Suppressor macrophage treated with lipopolysaccharide for 1 hour (primary cell): ENCODE measurements at regions not wholly inside any gene's neighbourhood (a gene's known extent, or its start where the extent isn't known, plus 50 kb on each side); places are given as distances from the start of the nearest gene placed in this dataset.
"Not testable (repeated sequence)": the region's sequence is repeated elsewhere in the genome, so short reads cannot be mapped to it uniquely, and the experiment has no call there.

Experiments used
- DNase-seq, 3 donors: peaks; one replicate each; pipeline ENCODE4 v3.0.0-alpha.2; 2020 to 2022

DNA sequence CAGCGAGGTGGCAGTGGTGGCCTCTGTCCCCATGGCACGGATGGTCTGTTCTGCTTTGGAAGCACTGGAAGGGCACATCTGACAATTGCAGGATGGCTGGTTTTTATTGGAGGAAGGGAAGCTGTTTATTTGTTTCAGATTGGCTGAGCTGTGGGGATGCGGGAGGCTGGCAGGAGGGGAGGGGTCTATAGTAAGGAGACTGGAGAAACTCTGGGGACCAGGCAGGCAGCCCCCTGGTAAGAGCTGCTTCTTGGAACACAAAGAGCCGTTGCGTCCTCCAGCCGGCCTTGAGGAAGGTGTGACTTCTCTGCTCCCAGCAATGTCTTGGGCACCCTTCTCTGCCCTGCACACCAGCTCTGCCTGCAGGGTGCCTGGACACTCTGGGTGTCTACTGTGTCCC, 85.1 kb upstream of the SPDYE9 start:
- not testable (repeated sequence) for DNase-seq

DNA sequence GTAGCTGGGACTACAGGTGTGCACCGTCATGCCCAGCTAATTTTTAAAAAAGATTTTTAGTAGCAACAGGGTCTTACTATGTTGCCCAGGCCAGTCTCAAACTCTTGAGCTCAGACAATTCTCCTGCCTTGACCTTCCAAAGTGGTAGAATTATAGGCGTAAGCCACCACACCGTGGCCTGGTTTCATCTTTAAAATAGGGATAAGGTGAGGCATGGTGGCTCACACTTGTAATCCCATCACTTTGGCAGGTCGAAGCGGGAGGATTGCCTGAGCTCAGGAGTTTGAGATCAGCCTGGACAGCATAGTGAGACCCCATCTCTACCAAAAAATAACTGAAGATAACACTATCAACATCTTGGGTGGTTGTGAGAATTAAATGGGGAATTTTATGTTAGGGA, 84.6 kb upstream of the SPDYE9 start:
- DNase-seq, result peak in 1 of 3 donors; percentile 12

DNA sequence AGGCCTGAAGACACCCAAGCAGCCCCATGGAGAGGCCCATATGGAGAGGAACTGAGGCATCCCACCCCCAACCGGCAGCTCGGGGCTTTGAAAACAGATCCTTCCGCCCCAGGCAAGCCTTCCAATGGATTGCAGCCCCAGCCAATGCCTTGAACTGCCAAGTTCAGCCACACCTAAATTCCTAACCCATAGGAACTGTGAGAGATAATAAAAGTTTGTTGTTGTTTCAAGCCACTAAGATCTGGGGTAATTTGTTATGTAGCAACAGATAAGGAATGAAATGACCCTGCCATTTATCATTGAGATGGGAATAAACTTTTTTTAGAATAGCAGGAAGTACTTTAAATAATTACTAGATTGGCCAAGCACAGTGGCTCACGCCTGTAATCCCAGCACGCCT, 80.3 kb upstream of the SPDYE9 start:
- DNase-seq, result not testable (repeated sequence)

DNA sequence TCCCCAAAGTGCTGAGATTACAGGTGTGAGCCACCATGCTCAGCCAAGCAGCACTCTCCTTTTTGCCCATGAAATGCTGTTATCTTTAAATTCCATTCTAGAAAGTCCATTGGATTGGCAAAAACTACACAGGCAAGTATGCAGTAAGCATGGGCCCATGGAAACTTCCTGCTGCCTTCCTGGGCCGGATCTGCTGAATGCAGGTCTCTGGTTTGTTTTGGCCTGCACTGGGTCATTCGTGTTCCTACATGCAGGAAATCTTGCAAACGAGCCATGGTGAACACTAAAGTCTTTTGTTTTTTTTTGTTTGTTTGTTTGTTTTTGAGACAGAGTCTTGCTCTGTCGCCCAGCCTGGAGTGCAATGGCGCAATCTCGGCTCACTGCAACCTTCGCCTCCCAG, 76.8 kb upstream of the SPDYE9 start:
- DNase-seq, result not testable (repeated sequence)

DNA sequence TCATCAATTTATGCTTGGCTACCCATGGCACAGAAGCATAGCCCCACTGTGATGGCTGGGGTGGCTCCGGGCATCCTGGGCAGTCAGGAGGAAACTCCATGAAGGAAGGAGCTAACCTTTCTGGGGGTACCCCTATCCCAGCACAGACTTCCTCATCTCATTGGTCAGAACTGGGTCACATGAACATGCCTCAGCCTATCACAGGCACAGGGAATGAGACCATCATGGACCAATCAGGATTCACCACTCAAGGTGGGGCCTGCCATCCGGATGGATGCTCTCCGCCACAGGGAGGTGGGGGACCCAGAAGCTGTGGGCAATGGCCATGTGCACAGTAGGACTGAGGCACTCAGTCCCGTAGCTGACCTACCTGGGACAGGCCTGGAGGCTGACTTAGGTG, 75.9 kb upstream of the SPDYE9 start:
- not testable (repeated sequence) for DNase-seq

DNA sequence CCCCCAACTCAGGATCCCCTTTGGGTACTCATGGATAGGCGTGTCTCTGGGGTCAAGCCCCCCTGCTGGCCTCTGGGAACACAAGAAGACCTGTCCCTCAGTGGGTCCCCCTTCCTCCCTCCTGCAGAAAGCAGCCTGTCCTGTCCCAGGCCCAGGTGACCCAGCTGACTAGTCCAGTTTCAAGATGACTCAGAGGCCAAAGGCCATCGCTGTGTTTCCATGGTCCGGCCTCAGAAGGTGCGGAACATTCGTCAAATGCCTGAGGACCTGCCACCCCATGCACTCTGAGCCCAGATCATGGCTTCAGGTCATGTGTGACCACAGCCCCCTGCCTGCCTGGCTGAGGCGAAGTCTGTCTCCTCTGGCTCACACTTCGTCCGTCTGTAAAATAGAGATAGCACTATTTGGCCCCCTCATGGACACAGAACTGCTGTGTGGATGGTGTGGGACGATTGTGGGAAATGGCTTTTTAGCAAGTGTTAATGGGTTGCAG, 71.4 kb upstream of the SPDYE9 start:
- DNase-seq, result not testable (repeated sequence)

DNA sequence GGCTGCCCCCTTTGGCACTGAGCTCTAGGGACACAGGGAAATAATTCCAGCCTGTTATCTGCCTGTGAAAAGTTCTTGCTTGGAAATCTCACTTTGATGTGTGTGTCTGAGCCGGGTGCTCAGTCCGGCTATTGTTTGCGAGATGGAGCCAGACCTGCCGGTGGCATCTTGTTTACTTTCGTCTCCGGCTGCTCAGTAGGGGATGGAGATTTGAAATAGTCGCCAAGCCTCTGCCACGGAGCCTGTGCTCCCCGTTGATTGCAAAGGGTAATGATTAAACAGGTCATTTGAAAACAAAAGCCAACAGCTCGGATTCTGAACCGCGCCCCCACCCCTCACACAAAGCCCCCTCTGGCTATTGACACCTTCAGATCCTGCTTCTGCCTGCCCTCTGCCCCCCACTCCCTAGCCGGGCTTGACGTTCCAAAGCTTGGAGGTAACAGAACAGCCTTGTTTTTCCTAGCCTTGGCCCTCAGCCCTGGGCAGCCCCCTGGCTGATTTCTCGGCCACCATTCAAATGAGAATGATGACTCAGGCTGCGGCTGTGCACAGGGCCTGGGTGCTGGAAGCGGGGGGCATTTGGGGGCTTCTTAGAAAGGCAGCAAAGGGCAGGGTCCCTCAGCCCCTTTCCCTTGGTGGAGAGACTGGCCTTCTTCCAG, 70.8 kb upstream of the SPDYE9 start:
- DNase-seq, result not testable (repeated sequence)

DNA sequence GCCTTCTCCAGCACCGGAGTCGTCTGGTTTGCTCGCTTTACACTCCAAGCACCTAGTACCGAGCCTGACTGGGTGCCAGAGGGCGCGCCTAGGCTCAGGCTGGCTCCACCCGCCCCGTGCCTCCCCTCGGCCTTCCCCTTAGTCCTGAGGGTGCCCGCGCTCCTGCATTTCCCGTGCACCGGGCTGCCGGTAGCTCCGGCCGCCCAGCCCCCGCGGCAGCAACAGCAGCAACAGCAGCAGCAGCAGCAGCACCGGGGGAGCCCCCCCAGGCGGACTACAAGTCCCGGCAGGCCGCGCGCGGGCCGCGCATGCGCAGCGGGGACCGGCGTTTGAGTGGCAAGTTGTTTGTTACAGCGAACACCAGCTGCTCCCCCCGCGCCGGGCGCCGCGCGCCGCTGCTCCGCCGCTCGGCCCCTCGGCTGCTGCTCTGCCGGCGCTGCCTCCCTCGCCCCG, 68.8 kb upstream of the SPDYE9 start:
- peak in 2 of 3 donors; percentile 49 to 71 for DNase-seq

DNA sequence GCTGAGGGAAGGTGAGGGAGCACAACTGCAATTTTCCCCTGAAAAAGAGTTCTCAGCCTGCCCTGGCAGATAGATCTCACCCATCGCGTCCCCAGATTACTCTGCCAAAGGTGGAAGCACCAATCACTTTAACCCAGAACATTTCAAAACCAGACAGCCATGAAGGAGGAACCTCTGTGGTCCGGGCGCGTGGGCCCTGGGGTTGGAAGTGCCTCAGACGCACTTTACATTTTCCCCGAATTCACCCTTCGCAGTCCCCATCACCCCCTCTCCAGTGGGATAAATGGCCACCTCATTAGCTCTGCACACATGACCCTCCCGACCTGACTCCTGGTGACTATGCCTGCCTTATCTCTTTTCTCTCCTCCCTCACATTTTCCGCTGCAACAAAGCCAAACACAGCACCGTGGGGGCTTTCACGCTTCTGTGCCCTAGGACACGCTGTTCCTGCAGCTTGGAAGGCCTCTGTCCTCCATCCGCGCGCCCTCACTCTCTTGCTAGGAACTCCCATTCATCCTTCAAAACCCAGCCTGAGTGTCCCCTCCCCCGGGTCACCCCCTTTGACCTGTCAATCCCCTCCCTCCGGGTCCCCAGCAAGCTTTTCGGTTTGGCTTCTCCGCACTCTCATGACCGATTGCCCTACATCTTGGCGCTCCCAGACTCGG, 68.2 kb upstream of the SPDYE9 start:
- DNase-seq, result not testable (repeated sequence)

DNA sequence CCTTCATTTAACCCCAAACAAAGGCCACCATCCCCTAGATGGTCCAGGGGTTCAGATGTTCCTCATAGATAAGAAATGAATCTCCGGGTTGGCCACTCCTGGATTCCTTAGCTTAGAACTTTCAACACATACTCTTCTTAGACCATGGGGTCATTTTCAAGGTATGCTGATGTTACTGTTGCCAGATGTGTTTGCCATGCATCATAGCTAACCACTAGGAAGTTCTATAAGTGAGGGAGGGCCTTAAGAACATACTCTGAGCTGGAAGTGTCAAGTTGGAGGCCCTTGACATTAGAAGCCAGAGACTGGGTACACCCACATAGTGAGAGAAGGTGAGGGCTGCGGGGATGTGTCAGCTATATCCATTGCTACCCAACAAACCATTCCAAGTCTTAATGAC, 62.7 kb upstream of the SPDYE9 start:
- DNase-seq, result not testable (repeated sequence)

DNA sequence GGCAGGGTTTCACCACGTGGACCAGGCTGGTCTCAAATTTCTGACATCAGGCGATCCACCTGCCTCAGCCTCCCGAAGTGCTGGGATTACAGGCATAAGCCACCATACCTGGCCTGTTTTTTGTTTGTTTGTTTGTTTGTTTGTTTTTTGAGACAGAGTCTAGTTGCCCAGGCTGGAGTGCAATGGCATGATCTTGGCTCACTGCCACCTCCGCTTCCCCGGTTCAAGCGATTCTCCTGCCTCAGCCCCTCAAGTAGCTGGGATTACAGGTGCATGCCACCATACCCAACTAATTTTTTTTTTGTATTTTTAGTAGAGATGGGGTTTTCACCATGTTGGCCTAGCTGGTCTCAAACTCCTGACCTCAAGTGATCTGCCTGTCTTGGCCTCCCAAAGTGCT, 61.8 kb upstream of the SPDYE9 start:
- DNase-seq, result not testable (repeated sequence)

DNA sequence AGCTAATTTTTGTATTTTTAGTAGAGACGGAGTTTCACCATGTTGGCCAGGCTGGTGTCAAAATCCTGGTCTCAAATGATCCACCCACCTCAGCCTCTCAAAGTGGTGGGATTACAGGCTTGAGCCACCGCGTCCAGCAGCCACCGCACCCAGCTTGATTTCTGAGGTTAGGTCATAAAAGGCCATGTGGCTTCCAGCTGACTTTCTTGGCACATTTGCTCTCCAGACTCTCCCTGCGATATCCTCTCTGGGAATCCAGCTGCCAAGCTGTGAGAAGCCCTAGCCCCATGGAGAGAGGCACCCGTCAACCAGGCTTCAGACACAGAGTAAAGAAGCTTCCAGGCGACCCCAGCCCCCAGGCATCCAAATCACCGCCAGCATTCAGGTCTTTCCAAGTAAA, 58.2 kb upstream of the SPDYE9 start:
- DNase-seq, result not testable (repeated sequence)

DNA sequence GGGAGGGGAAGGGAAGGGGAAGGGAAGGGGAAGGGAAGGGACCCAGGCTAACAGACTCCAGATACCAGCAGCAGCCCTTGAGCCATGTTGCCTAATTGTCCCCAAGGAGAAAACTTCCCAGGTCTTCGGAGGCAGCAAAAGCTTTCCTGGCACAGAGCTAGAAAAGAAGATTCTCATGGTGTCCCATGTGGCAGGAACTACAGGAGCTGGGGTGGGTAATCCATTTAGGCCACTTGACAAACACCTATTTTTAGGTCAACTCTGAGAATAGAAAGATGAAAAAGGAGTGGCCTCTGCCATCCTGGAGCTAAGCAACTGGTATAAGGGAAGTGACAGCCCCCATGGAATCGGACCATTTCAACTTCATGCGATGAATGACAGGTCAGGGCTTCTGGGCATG, 52.1 kb upstream of the SPDYE9 start:
- DNase-seq, result not testable (repeated sequence)
